HFF-Myc (cell line): ENCODE measurements at regions not wholly inside any gene's neighbourhood (a gene's known extent, or its start where the extent isn't known, plus 50 kb on each side); places are given as distances from the start of the nearest gene placed in this dataset.
A peak's percentile ranks its signal among the peaks of the same experiment; 100 is the strongest.
"Not testable (repeated sequence)": the region's sequence is repeated elsewhere in the genome, so short reads cannot be mapped to it uniquely, and the experiment has no call there.

ENCODE experiments used
- DNase-seq: peaks from one replicate; pipeline ENCODE4 v3.0.0-alpha.2; 2011; ENCODE audit warnings: low read depth; ENCODE audit errors: extremely low read depth
- H3K4me3 ChIP-seq: replicated peaks from 2 replicates; pipeline ENCODE4 v1.5.1; 2011; ENCODE audit warnings: low read depth, mild to moderate bottlenecking, control low read depth, low read length
- CTCF ChIP-seq: IDR thresholded peaks from 2 replicates; pipeline ENCODE4 v1.5.1; 2012; ENCODE audit warnings: mild to moderate bottlenecking, low read depth, low read length, control low read depth; ENCODE audit errors: missing control alignments

- no peak for DNase-seq
- no peak overlapping the region for H3K4me3 ChIP-seq
- no peak for TF ChIP-seq CTCF
Measured at GRCh38 chr11:12600829-12601228, 73.4 kb upstream of the TEAD1 start.

GRCh38 chr11:12602421-12602820, 71.8 kb upstream of the TEAD1 start:
- H3K4me3 ChIP-seq: no peak overlapping the region
- TF ChIP-seq CTCF: no peak
- no peak for DNase-seq

GRCh38 chr11:12603143-12604088, 70.8 kb upstream of the TEAD1 start:
- no peak overlapping the region for H3K4me3 ChIP-seq
- no peak for DNase-seq
- no peak for TF ChIP-seq CTCF

DNA sequence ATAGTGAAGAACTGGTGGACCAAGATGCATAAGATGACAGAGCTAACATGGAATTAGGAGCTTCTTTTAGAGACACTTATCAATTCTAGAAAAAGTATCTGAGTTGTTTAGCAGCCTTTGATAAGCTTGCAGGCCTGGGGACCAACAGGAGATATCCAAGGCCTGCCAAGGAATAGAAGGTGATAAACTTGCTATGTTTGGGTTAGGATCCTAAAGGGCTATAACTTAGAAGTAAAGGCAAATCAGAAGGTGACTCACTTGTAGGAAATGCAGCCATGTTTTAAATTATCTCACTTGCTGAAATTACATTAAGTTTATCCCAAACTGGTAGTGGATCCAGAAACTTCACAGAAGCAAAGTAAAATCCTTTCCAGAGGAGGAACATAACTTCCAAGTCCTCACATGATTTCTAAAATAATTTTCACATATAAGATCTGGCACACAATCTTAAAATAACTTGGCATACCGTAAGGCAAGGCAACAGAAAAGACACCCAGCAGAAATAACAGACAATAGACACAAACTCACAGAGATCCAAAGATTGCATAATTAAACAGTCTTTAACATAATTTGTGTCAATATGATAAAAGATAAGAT, 69.6 kb upstream of the TEAD1 start:
- DNase-seq: no peak
- TF ChIP-seq CTCF: no peak
- no peak overlapping the region for H3K4me3 ChIP-seq

DNA sequence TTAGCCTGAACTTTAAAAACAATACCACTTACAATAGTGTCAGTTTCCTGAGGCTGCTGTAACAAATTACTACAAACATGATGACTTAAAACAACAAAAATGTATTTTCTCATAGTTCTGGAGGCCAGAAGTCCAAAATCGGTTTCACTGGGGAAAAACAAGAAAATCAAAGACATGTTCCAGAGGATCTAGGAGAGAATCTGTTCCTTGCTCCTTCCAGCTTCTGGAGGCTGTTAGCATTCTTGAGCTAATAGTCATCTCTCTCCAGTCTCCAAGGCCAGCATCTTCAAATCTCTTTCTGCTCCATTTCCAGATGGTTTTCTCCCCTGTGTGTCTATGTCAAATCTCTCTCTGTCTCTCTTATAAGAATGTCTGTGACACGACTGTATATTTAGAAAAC, 67.6 kb upstream of the TEAD1 start:
- H3K4me3 ChIP-seq: no peak overlapping the region
- no peak for TF ChIP-seq CTCF
- peak; percentile 82 for DNase-seq

DNA sequence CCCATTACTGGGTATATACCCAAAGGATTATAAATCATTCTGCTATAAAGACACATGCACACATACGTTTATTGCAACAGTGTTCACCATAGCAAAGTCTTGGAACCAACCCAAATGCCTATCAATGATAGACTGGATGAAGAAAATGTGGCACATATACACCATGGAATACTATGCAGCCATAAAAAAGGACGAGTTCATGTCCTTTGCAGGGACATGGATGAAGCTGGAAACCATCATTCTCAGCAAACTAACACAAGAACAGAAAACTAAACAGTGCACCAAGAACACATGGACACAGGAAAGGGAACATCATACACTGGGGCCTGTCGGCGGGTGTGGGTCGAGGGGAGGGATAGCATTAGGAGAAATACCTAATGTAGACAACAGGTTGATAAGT, 65.5 kb upstream of the TEAD1 start:
- not testable (repeated sequence) for H3K4me3 ChIP-seq, DNase-seq

- DNase-seq: no peak
- no peak overlapping the region for H3K4me3 ChIP-seq
- TF ChIP-seq CTCF: no peak
Measured at GRCh38 chr11:12611352-12611751, 62.9 kb upstream of the TEAD1 start.
